Caki2 (cell line): ENCODE measurements at regions not wholly inside any gene's neighbourhood (a gene's known extent, or its start where the extent isn't known, plus 50 kb on each side); places are given as distances from the start of the nearest gene placed in this dataset.

ENCODE experiments used
- DNase-seq: peaks from one replicate; pipeline ENCODE4 v3.0.0-alpha.2; 2015; ENCODE audit warnings: low read depth
- in situ Hi-C: cut with HindIII; loops from 2 replicates; pipeline ENCODE4 v1.10.0; 2016; ENCODE audit warnings: low sequenced_read_pairs, low pct_unique_long_range_greater_than_20kb, mixed read lengths

- in situ Hi-C loops = no loop called here
- no peak for DNase-seq
Measured at GRCh38 chr9:80964914-80965313, 724.4 kb downstream of the TLE1 start.

DNA sequence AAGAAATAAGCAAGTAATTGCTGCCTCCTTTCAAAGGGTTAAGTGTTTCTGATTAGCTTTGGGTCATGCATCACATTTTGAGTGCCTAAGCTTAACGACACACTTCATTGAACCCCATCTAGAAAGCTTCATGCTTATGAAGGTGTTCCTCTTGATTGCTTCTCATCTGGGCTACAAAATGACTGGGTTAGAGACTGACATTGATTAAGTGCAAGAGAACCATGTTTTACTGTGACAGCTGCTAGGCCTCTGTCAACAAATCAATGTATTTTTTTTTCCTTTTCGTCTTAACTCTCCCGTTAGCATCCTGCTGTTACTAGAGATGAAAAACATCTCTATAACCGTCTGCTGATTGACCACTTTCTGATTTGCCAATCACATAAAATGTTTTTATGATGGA is 725.0 kb downstream of the TLE1 start:
- in situ Hi-C loops = no loop called here
- DNase-seq = no peak

- DNase-seq = no peak
- in situ Hi-C loops = no loop called here
Measured at GRCh38 chr9:80957801-80958200, 731.5 kb downstream of the TLE1 start.

GRCh38 chr9:80954521-80954920 is 734.8 kb downstream of the TLE1 start:
- peak; percentile 8 for DNase-seq

DNA sequence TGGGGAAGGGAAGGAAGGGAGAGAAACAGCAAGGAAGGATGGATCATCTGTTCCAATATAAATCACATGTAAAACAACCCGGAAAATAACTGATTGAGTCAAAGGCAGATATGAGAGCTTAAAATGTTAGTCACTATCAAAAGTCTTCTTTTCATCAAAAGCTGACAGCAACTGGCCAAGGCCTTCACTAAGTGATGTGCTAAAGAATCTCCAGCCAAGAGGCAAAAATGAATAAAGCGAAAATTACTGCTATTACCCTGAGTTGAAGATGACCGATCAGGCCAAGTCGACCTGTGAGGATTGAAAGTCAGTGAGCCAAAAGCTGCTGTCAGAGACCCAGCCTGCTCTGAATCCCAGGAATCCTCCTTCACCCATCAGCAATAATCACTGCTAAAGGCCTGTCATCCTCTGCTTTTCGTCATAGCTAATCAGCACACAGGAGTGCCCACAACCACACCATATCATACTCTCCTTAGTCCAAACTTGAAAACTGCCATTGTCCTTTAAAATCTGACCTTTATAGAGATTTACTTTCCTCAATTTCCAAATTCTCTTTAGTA is 736.9 kb downstream of the TLE1 start:
- DNase-seq = no peak
- in situ Hi-C loops = no loop called here

More at GRCh38 chr9:80954521-80954920, 734.8 kb downstream of the TLE1 start:
- in situ Hi-C loops = no loop called here

- in situ Hi-C loops = no loop called here
- no peak for DNase-seq
Measured at GRCh38 chr9:80951675-80952074, 737.7 kb downstream of the TLE1 start.

DNA sequence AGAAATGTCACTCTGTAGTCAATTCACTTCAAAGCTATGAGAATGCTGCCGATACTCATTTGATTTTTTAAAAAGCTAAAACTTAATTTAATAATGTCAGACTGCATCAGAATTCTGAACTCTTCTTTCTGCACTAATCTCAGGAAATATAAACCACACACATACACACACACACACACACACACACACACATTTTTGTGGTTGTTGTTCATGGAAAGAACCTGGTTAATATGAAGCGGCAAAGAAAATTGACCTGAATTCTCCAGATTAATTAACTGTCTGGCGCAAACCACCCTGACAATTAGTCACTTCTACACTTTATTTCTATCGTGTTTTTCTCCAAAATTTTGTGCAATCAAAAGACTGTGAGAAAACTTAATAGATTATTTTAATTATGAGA is 740.5 kb downstream of the TLE1 start:
- DNase-seq = no peak
- in situ Hi-C loops = no loop called here

- DNase-seq = no peak
- in situ Hi-C loops = no loop called here
Measured at GRCh38 chr9:80948066-80948465, 741.3 kb downstream of the TLE1 start.

- in situ Hi-C loops = no loop called here
- DNase-seq = no peak
Measured at GRCh38 chr9:80946496-80947170, 742.7 kb downstream of the TLE1 start.

DNA sequence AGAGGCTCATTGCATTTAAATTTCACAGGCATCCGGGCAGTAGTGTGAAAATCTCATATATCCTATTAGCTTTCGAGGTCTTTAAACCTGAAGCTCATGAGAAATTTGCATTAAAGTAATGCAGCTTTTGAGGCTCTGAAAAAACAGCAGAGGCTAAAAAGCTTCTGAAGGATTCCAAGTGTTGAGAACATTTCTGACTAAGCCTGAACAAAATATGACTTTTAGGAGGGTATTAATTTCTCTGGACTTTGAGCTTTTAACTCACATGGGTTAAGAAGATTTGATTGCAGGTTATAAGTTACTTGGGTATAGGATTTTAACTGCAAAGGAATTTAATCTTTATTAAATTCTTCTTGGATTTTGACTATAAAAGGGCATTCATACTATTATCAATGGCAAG is 743.9 kb downstream of the TLE1 start:
- DNase-seq = no peak
- in situ Hi-C loops = no loop called here

DNA sequence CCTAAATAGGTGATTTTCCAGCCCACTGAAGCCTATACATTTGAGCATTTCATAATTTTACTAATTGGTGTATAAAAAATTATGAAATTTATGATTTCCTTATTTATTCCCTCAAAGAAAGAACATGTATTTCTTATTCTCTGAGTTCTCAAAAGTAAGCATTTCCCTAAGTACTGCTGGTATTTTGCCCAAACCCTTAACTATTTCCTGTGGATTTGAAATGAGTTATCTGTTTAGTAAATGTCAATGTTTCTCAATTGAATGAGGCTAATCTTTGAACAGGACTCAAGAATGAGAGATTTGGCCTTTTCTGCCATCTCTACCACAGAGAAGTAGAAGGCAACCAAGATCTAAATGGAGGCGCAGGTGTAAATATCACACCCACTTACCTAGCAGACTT is 751.7 kb downstream of the TLE1 start:
- no peak for DNase-seq
- in situ Hi-C loops = no loop called here

DNA sequence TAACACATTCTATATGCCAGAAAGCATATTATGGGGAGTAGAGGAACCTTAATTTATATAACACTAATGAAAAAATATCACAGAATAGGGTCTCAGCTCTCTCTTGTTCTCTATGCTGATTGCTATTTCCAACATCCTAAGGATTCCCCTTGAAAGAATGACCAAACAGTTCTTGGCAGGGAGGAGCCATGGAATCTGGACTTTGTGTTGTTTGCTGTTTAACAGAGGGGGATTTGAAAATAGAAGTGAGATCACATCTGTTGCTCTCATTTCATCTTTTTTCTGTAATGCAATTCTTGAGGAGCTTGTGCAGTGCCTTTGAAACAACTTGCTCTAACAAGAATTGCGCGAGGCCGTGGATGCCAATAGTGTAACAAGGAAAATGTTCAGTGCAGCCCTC is 755.3 kb downstream of the TLE1 start:
- in situ Hi-C loops = no loop called here
- no peak for DNase-seq

DNA sequence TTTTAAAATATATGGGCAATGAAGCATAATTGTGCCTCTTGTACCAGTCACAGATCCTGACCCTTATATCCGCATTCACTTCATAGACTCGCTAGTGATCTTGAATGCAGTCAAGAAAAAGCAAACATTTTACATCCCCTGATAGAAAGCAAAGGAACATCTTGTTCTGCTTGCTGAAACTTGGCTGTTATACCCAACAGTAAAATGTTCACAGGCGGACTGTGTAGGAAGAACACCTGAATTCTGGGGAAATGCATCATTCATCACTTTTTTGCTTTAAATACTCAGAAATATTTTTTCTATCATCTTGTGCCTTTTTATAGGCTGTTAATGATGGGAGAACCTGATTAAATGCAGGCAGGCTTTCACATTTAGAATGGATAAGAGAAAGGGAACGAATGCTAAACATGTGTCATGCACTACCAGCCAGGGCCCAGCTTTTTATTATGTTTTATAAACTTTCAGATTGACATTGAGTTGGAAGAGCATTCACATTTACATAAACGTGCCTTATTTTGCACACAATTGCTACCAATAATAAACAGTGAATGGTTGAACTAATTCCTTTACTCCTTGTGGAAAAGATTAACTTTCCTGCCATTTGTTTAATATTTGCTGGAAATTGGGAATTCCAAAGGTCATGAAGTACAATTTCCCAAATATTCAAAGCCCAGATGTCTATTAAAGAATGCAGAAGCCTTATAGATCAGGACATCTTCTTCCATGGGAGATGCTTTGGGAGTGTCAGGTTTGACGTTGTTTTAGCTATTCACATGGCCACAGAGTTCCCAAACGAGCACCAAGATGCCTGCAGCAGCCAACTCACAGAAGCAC is 756.2 kb downstream of the TLE1 start:
- DNase-seq = no peak
- in situ Hi-C loops = no loop called here

- DNase-seq = no peak
- in situ Hi-C loops = no loop called here
Measured at GRCh38 chr9:80932181-80932580, 757.2 kb downstream of the TLE1 start.

DNA sequence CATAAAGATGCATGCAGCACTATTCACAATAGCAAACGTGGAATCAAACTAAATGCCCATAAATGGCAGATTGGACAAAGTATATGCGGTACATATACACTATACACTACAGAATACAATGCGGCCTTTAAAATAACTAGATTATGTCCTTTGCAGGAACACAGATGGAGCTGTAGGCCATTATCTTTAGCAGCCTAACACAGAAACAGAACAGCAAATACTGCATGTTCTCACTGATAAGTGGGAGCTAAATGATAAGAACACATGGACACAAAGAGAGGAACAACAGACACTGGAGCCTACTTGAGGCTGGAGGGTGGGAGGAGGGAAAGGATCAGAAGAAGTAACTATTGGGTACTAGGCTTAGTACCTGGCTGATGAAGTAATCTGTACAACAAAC is 758.2 kb downstream of the TLE1 start:
- DNase-seq = no peak
- in situ Hi-C loops = no loop called here

DNA sequence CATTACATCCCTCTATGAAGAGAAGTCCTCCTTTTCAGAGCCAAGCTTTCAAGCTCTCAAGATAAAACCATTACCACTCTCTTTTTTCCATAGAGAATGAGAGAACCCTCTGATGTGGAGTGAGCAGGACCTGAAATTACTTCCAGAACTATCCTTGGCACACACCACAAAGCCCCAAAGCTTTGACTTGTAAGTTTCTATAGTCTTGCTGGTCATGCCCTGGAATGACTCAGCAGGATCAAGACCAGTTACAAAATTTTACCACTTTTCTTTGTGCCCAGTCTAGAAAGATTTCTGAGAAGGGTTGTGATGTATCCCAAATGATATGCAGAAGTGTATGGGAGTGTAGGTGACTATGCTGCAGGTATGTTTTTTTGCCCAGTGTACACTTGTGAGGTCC is 760.6 kb downstream of the TLE1 start:
- no peak for DNase-seq

DNA sequence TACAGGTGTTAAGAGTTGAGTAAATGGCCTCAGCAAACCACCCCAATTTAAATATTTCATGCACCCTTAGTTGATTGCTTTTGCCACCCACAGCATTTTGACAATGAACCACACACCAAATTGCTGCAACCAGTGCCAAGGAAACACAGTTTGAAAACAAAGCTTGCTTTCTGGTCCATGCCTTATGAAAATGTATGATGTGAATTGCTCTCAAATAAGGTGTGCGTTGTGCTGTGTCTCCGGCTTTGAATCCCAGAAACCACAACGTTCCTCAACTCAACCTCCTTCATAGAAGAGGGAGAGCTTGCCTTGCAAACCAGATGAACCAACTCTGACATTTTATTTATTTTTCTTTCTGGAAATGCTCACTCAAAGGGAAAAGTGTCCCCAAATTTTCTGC is 762.7 kb downstream of the TLE1 start:
- in situ Hi-C loops = no loop called here
- DNase-seq = no peak

More for the DNA sequence above, 760.6 kb downstream of the TLE1 start:
- in situ Hi-C loops = no loop called here

- in situ Hi-C loops = no loop called here
- no peak for DNase-seq
Measured at GRCh38 chr9:80922544-80922943, 766.8 kb downstream of the TLE1 start.

DNA sequence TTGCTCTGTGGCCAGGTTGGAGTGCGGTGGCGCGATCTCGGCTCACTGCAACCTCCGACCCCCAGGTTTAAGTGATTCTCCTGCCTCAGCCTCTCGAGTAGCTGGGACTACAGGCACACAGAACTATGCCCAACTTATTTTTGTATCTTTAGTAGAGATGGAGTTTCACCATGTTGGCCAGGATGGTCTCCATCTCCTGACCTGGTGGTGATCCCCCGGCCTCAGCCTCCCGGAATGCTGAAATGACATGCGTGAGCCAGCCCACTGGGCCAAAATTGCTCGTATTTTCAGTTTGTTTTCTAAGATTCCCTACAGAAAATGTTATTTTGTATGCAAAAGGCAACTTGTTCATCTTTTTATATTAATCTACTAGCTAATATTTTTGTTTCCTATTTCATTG is 782.6 kb downstream of the TLE1 start:
- in situ Hi-C loops = no loop called here
- DNase-seq = no peak

DNA sequence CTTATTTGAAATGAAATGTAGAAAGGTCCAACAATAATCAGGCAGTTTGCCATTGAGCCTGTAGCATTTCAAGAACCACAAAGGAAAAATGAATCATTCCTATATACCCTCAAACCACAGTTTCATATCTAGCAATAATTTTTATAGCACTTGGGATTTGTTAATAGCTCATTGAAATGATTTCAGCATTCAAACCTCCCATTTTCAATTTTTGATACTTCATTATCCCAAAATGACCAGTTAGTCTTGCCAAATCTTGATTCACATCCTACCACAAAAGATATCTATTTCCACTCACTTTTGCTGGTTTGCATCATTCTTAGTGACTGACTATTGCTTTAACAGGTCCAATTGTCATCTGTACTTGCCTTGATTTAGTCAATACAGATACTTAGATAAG is 790.1 kb downstream of the TLE1 start:
- in situ Hi-C loops = no loop called here
- no peak for DNase-seq
